SK-N-SH (cell line): ENCODE measurements at regions not wholly inside any gene's neighbourhood (a gene's known extent, or its start where the extent isn't known, plus 50 kb on each side); places are given as distances from the start of the nearest gene placed in this dataset.

ENCODE experiments used
- CTCF ChIA-PET: fragments of 300-600, 350-600 bp; formaldehyde crosslinking; extraction: SDS; loops from one replicate; lab custom pipeline; 2021; lab: Yijun Ruan, JAX
- POLR2A ChIA-PET: fragments of 350-600 bp; sonication (Branson Sonifier 250); formaldehyde crosslinking; extraction: SDS; loops from one replicate; lab custom pipeline; 2020; ENCODE audit warnings: antibody characterized with exemption, inconsistent platforms; lab: Yijun Ruan, JAX
- DNase-seq: peaks from one replicate; pipeline ENCODE4 v3.0.0; 2012
- H2AFZ ChIP-seq: fragments of 200-600 bp; sonication (generic); 2 replicates; pipeline ENCODE4 v1.8.1; 2016; ENCODE audit warnings: antibody characterized with exemption, mild to moderate bottlenecking, low read depth
- H3F3A ChIP-seq: fragments of 200-600 bp; sonication (generic); replicated peaks from 2 replicates; pipeline ENCODE3; 2016; ENCODE audit warnings: antibody characterized with exemption, mild to moderate bottlenecking; ENCODE audit not compliant: insufficient read depth
- H3K27ac ChIP-seq, 2 experiments: fragments of 200-500 bp in 1 of 2; fragments of 200-600 bp in 1 of 2; sonication (Bioruptor generic) in 1 of 2; sonication (generic), shearing (Covaris generic) in 1 of 2; 2 replicates each; pipeline versions ENCODE4 v1.5.1 to v1.6.1; 2014 to 2016; ENCODE audit warnings: low read depth in 2 of 2, inconsistent platforms in 1 of 2, low read length in 1 of 2, mild to moderate bottlenecking in 1 of 2, mixed read lengths in 1 of 2
- H3K27me3 ChIP-seq: fragments of 200-600 bp; sonication (generic), shearing (Covaris generic); 2 replicates; pipeline ENCODE4 v1.6.1; 2016; ENCODE audit warnings: mixed run types; ENCODE audit not compliant: insufficient read depth
- H3K36me3 ChIP-seq, 2 experiments: fragments of 200-500 bp in 1 of 2; fragments of 200-600 bp in 1 of 2; sonication (Bioruptor generic) in 1 of 2; sonication (generic) in 1 of 2; replicated peaks in 1 of 2; 2 replicates each; pipeline versions ENCODE3 to v1.5.1; 2014 to 2016; ENCODE audit warnings: low read length in 1 of 2, mild to moderate bottlenecking in 1 of 2; ENCODE audit not compliant: insufficient read depth in 2 of 2, control insufficient read depth in 1 of 2
- H3K4me1 ChIP-seq, 2 experiments: fragments of 200-500 bp in 1 of 2; fragments of 200-600 bp in 1 of 2; sonication (Bioruptor generic) in 1 of 2; sonication (generic), shearing (Covaris generic) in 1 of 2; 2 replicates each; pipeline versions ENCODE4 v1.5.1 to v1.6.1; 2014 to 2016; ENCODE audit warnings: low read depth in 1 of 2, low read length in 1 of 2, mixed run types in 1 of 2; ENCODE audit not compliant: insufficient read depth in 2 of 2, control insufficient read depth in 1 of 2
- H3K4me2 ChIP-seq: fragments of 200-600 bp; sonication (generic), shearing (Covaris generic); 2 replicates; pipeline ENCODE4 v1.6.1; 2017; ENCODE audit warnings: mixed run types
- H3K4me3 ChIP-seq, 2 experiments: fragments of 200-500 bp in 1 of 2; fragments of 200-600 bp in 1 of 2; sonication (Bioruptor generic) in 1 of 2; sonication (generic), shearing (Covaris generic) in 1 of 2; 2 replicates each; pipeline versions ENCODE4 v1.5.1 to v1.8.1; 2014 to 2016; ENCODE audit warnings: low read depth in 2 of 2, inconsistent platforms in 1 of 2, low read length in 1 of 2, mild to moderate bottlenecking in 1 of 2, mixed read lengths in 1 of 2, moderate library complexity in 1 of 2
- H3K79me2 ChIP-seq: fragments of 200-600 bp; sonication (generic); 2 replicates; pipeline ENCODE4 v1.8.1; 2017; ENCODE audit warnings: mild to moderate bottlenecking; ENCODE audit not compliant: insufficient read depth
- H3K9ac ChIP-seq: fragments of 200-600 bp; sonication (generic); 2 replicates; pipeline ENCODE4 v1.6.1; 2017; ENCODE audit warnings: mixed run types
- H3K9me2 ChIP-seq: fragments of 200-600 bp; sonication (generic); 2 replicates; pipeline ENCODE4 v1.6.1; 2017; ENCODE audit warnings: mixed run types
- H3K9me3 ChIP-seq: fragments of 200-600 bp; sonication (generic); 2 replicates; pipeline ENCODE4 v1.6.1; 2017; ENCODE audit warnings: mixed run types, mild to moderate bottlenecking, moderate library complexity
- H4K20me1 ChIP-seq: fragments of 200-600 bp; sonication (generic); 2 replicates; pipeline ENCODE4 v1.6.1; 2017; ENCODE audit warnings: mild to moderate bottlenecking, mixed run types; ENCODE audit not compliant: insufficient read depth
- CHD2 ChIP-seq: fragments of 150-350 bp; IDR thresholded peaks from 2 replicates; pipeline ENCODE4 v1.6.1; 2018; ENCODE audit warnings: low read length; ENCODE audit not compliant: partially characterized antibody
- MXI1 ChIP-seq: IDR thresholded peaks from 2 replicates; pipeline ENCODE4 v1.6.1; 2012; ENCODE audit warnings: mild to moderate bottlenecking, low read depth, low read length, improper control_type of control experiment
- NFIC ChIP-seq: IDR thresholded peaks from 2 replicates; pipeline ENCODE4 v1.4.0; 2012; ENCODE audit warnings: borderline replicate concordance
- RAD21 ChIP-seq: IDR thresholded peaks from 2 replicates; pipeline ENCODE4 v1.6.1; 2012; ENCODE audit warnings: mild to moderate bottlenecking, low read length
- RCOR1 ChIP-seq: fragments of 150-350 bp; IDR thresholded peaks from 2 replicates; pipeline ENCODE4 v1.6.1; 2017; ENCODE audit warnings: antibody characterized with exemption, low read length
- RFX5 ChIP-seq: IDR thresholded peaks from 2 replicates; pipeline ENCODE4 v1.6.1; 2012; ENCODE audit warnings: mild to moderate bottlenecking, improper control_type of control experiment, low read length
- RXRA ChIP-seq: IDR thresholded peaks from 2 replicates; pipeline ENCODE4 v1.4.0; 2012; ENCODE audit warnings: low read depth, mild to moderate bottlenecking, borderline replicate concordance
- WGBS: methylation state at CpG from one replicate; pipeline ENCODE4 v1.1.6; 2017; ENCODE audit warnings: low lambda C conversion rate; 5-methylcytosine and 5-hydroxymethylcytosine counted together
- TF ChIP-seq, protein P1 (sequence below): fragments of 200-600 bp; sonication (generic); IDR thresholded peaks from 2 replicates; pipeline ENCODE4 v1.6.1; 2017; ENCODE audit warnings: antibody characterized with exemption, mild to moderate bottlenecking, moderate library complexity
- TF ChIP-seq, protein P2 (sequence below): IDR thresholded peaks from 2 replicates; pipeline ENCODE4 v1.4.0; 2012; ENCODE audit warnings: low read depth
- TF ChIP-seq, protein P3 (sequence below): IDR thresholded peaks from 2 replicates; pipeline ENCODE4; 2012
- TF ChIP-seq, protein P4 (sequence below): IDR thresholded peaks from 2 replicates; pipeline ENCODE4 v1.6.1; 2012; ENCODE audit warnings: mild to moderate bottlenecking, low read depth, low read length, moderate library complexity

DNA sequence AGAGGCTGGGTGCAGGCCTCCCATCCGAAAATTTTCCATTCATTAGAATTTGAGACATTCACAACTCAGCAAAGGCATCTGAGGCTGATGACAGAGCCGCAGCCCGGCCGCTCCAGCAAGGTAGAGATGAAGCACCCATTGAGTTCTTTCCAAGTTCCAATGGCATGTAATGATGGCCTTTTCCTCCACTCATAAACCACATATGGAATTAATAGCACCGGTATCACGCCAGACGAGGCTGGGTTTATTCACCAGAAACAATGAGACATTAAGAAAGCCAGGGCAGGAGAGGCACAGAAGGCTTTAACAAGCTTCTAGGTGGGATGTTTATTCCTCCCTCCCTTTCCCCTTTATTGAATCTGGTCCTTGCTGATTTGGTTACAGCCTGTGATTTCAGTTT lies 534.4 kb downstream of the MN1 start:
- Histone ChIP-seq H3K9me3 (no peaks in the 10 kb centered on the region), H3K9me2 (no peaks in the 10 kb centered on the region), H3K27ac (peak overlapping the region in 1 of 2 experiments; percentile 79; a peak in 1 of 4 replicates), H3K4me1 (peaks cover 0 to 13% of the 10 kb centered on the region in 2 experiments; a peak in 2 of 4 replicates), H3K4me3 (no peak overlapping the region), H2AFZ (no peak overlapping the region), H3K79me2 (no peaks in the 10 kb centered on the region), H3K27me3 (0 out of 2 replicates have a peak, but pooled peaks cover 7% of the 10 kb centered on the region), H3K9ac (no peak overlapping the region), H3K4me2 (no peak overlapping the region), H3K36me3 (no peaks in the 10 kb centered on the region), H4K20me1 (no peaks in the 10 kb centered on the region), H3F3A (no peaks in the 10 kb centered on the region)
- ChIA-PET POLR2A (no interaction called here), CTCF (interaction anchor here (0.6 to 2.8 kb wide), 5 partner anchors 9 to 534 kb away, joined by 3 to 12 read pairs (median 3); no protein-coding TSS in a partner anchor)
- peak; percentile 59 for DNase-seq
- TF ChIP-seq NFIC (no peak), RAD21 (peak; percentile 18; the same call in 1 of the 2 replicates), RCOR1 (peak; percentile 55; the same call in 1 of the 2 replicates)
- WGBS: 50% methylated on average over 7 of the region's 7 CpGs

DNA sequence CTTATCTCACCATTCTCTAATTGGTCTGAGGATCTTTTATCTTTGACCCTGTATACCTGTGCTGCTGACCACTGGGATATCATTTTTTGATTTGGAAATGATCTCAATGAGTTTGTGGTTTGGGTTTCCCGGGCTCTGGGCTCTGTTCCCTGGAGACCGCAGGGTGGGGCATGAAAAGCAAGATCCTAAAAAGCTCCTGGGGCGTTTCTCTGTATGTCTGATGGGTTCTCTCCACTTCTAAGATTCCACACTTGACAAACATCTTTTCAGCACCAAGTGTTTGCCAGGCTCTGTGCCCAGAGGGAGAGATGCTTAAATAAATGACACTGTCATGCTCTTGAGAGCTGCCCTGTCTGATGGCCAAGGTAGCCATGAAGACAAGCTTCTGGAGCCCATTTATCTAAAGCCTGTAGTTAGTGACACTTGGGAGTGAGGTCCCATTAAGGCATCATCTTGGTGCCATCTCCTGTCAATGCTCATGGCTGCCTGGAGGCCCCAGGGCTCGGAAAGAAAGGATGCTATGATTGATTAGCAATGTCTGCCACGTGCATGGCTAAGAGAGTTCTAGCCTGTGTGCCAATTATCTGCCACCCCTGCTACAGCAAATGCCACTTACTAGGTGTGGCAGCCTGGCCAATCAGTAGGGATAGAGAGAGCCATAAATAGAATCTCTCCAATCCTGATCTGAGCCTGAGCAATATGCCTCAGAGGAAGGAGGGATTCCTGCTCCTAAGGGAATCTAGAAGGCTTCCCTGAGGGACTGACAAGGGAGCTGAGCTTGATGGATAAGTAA lies 531.6 kb downstream of the MN1 start:
- TF ChIP-seq RFX5 (no peak), MXI1 (no peak), CHD2 (no peak), NFIC (no peak), RXRA (no peak)
- TF ChIP-seq, protein P1, sequence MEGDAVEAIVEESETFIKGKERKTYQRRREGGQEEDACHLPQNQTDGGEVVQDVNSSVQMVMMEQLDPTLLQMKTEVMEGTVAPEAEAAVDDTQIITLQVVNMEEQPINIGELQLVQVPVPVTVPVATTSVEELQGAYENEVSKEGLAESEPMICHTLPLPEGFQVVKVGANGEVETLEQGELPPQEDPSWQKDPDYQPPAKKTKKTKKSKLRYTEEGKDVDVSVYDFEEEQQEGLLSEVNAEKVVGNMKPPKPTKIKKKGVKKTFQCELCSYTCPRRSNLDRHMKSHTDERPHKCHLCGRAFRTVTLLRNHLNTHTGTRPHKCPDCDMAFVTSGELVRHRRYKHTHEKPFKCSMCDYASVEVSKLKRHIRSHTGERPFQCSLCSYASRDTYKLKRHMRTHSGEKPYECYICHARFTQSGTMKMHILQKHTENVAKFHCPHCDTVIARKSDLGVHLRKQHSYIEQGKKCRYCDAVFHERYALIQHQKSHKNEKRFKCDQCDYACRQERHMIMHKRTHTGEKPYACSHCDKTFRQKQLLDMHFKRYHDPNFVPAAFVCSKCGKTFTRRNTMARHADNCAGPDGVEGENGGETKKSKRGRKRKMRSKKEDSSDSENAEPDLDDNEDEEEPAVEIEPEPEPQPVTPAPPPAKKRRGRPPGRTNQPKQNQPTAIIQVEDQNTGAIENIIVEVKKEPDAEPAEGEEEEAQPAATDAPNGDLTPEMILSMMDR: no peak
- TF ChIP-seq, protein P2, sequence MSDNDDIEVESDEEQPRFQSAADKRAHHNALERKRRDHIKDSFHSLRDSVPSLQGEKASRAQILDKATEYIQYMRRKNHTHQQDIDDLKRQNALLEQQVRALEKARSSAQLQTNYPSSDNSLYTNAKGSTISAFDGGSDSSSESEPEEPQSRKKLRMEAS: no peak
- TF ChIP-seq, protein P3, sequence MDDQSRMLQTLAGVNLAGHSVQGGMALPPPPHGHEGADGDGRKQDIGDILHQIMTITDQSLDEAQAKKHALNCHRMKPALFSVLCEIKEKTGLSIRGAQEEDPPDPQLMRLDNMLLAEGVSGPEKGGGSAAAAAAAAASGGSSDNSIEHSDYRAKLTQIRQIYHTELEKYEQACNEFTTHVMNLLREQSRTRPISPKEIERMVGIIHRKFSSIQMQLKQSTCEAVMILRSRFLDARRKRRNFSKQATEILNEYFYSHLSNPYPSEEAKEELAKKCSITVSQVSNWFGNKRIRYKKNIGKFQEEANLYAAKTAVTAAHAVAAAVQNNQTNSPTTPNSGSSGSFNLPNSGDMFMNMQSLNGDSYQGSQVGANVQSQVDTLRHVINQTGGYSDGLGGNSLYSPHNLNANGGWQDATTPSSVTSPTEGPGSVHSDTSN: no peak
- TF ChIP-seq, protein P4, sequence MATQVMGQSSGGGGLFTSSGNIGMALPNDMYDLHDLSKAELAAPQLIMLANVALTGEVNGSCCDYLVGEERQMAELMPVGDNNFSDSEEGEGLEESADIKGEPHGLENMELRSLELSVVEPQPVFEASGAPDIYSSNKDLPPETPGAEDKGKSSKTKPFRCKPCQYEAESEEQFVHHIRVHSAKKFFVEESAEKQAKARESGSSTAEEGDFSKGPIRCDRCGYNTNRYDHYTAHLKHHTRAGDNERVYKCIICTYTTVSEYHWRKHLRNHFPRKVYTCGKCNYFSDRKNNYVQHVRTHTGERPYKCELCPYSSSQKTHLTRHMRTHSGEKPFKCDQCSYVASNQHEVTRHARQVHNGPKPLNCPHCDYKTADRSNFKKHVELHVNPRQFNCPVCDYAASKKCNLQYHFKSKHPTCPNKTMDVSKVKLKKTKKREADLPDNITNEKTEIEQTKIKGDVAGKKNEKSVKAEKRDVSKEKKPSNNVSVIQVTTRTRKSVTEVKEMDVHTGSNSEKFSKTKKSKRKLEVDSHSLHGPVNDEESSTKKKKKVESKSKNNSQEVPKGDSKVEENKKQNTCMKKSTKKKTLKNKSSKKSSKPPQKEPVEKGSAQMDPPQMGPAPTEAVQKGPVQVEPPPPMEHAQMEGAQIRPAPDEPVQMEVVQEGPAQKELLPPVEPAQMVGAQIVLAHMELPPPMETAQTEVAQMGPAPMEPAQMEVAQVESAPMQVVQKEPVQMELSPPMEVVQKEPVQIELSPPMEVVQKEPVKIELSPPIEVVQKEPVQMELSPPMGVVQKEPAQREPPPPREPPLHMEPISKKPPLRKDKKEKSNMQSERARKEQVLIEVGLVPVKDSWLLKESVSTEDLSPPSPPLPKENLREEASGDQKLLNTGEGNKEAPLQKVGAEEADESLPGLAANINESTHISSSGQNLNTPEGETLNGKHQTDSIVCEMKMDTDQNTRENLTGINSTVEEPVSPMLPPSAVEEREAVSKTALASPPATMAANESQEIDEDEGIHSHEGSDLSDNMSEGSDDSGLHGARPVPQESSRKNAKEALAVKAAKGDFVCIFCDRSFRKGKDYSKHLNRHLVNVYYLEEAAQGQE: no peak
- TF ChIP-seq, all 33 proteins: peak for 0
- ChIA-PET POLR2A (no interaction called here), CTCF (interaction anchor here (0.8 kb wide), 1 partner anchor 10 kb away, joined by 3 read pairs; no protein-coding TSS in a partner anchor)
- Histone ChIP-seq H3K9me3 (no peaks in the 10 kb centered on the region), H3K4me3 (no peak overlapping the region), H3K9me2 (no peaks in the 10 kb centered on the region), H3K36me3 (no peaks in the 10 kb centered on the region), H3K4me1 (peaks cover 0 to 13% of the 10 kb centered on the region in 2 experiments; a peak in 2 of 4 replicates), H3K9ac (no peak overlapping the region), H3K27me3 (0 out of 2 replicates have a peak, but pooled peaks cover 7% of the 10 kb centered on the region), H3F3A (no peaks in the 10 kb centered on the region), H3K79me2 (no peaks in the 10 kb centered on the region), H4K20me1 (no peaks in the 10 kb centered on the region), H3K4me2 (no peak overlapping the region), H2AFZ (no peak overlapping the region), H3K27ac (no peak overlapping the region)
- 54% methylated on average over 5 of the region's 5 CpGs for WGBS
- no peak for DNase-seq
